SH-SY5Y (cell line): ENCODE measurements at regions not wholly inside any gene's neighbourhood (a gene's known extent, or its start where the extent isn't known, plus 50 kb on each side); places are given as distances from the start of the nearest gene placed in this dataset.

Experiments used
- GATA2 ChIP-seq: IDR thresholded peaks from 2 replicates; pipeline ENCODE4 v1.6.1; 2011; ENCODE audit warnings: mild to moderate bottlenecking, low read depth, low read length
- GATA3 ChIP-seq: IDR thresholded peaks from 2 replicates; pipeline ENCODE4 v1.6.1; 2011; ENCODE audit warnings: low read depth, mild to moderate bottlenecking, low read length, moderate library complexity

DNA sequence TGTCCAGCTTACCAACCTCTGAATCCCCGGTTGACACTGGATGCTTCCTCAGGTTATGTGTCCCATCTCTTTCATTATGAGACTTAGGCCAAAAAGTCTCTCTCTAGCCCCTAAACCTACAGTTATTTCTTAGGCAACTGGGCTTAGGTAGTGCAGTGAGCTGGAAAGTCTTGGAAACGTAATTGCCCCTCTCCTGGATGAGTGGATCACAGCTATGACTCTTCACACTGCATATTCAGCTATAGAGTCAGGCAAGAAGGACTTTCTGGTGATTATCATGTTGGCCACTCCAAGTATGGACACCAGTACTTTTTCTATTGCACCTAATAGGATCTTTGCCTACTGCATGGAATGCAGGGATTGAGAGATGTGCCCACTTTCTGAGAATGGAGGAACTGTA is 458.3 kb upstream of the CELF4 start:
- TF ChIP-seq GATA2 = no peak
- TF ChIP-seq GATA3 = no peak
